Adrenal gland (tissue), 5 donors: ENCODE measurements at regions not wholly inside any gene's neighbourhood (a gene's known extent, or its start where the extent isn't known, plus 50 kb on each side); places are given as distances from the start of the nearest gene placed in this dataset.

Source experiments
- CTCF ChIP-seq, 6 experiments: fragments of 450-650 bp in 4 of 6; fragments of 200-600 bp in 2 of 6; sonication (generic) in 1 of 6; IDR thresholded peaks; 1 replicate in 5 of 6; 2 replicates in 1 of 6; pipeline versions ENCODE4 v1.5.1 to v1.8.0; 2016 to 2021; ENCODE audit warnings: antibody characterized with exemption in 6 of 6, mild to moderate bottlenecking in 2 of 6, moderate library complexity in 1 of 6
- POLR2A ChIP-seq, 2 donors: fragments of 450-650 bp; IDR thresholded peaks; one replicate each; pipeline ENCODE4 v1.6.1; 2017; ENCODE audit warnings: antibody characterized with exemption in 2 of 2, mild to moderate bottlenecking in 2 of 2, moderate library complexity in 1 of 2
- donor health status: DM: no; HTN: no; CAD: no.

GRCh38 chr2:199602896-199603717, 145.4 kb upstream of the SATB2 start:
- TF ChIP-seq POLR2A (IDR thresholded peaks at IDR 0.05) (no peak), CTCF (IDR thresholded peaks at IDR 0.05) (no peak)
